GM18907 (cell line): ENCODE measurements at regions not wholly inside any gene's neighbourhood (a gene's known extent, or its start where the extent isn't known, plus 50 kb on each side); places are given as distances from the start of the nearest gene placed in this dataset.
"Not testable (repeated sequence)": the region's sequence is repeated elsewhere in the genome, so short reads cannot be mapped to it uniquely, and the experiment has no call there.

Source experiments
- ATAC-seq: cut with Tn5 transposase; IDR thresholded peaks from one replicate; pipeline ENCODE4 v1.9.1; 2021; ENCODE audit warnings: mild to moderate bottlenecking, moderate library complexity; ENCODE audit not compliant: unreplicated experiment

- not testable (repeated sequence) for ATAC-seq
Observed at GRCh38 chr9:65454666-65455065, 169.7 kb upstream of the FOXD4L5 start.

- ATAC-seq = not testable (repeated sequence)
Observed at GRCh38 chr9:65454034-65454433, 169.0 kb upstream of the FOXD4L5 start.

DNA sequence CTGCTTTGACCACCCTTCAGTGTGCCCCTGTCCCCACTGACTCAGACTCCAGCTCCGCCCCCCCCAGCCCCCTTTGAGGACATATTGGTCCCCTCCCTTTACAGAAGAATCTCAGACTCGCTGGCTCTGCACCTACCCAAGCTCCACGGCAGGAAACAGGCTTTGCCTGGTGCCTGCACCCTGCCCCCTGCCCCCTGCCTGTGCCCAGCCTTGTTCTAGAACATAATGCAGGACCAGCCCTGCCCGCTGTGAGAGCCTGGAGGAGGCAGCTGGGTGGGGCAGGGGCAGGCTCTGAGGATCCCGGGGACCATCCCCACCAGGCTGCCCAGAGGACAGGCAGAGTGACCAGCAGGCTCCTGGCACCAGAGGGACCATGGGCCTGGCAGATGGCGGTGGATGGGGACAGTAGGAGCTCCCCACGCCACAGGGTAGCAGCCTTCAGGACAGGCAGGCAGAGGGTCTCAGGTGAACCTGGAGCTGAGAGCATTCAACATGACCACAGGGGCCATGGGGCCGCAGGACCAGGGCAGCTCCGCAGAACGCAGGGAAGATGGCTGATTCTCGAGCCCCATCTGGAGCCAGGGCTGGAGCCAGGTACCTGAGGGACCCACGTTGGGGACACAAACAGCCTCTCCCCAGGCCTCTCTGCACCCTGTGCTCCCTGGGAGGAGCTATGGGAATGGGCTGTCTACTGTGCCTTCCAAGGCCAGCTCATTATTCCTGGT is 165.0 kb upstream of the FOXD4L5 start:
- ATAC-seq = not testable (repeated sequence)

GRCh38 chr9:65449423-65449822 is 164.4 kb upstream of the FOXD4L5 start:
- ATAC-seq = no peak

GRCh38 chr9:65447146-65447545 is 162.1 kb upstream of the FOXD4L5 start:
- not testable (repeated sequence) for ATAC-seq

DNA sequence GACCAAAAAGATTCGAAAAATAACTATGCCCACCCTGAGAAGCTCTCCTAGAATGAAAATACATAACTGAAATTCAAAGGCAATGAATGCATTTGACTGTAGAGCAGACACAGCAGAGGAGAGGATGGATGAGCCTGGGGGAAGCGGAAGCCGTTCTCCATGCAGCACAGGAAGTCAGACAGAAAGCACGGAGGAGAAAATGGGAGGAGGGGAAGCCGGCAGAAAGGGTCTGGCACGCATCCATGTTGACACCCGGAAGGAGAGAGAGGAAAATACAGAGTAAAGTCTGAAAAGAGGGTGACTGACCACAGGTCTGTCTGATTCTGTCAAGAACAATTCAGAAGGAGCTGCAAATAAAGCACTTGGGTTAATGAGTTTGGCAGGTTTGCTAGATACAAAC is 161.0 kb upstream of the FOXD4L5 start:
- not testable (repeated sequence) for ATAC-seq

DNA sequence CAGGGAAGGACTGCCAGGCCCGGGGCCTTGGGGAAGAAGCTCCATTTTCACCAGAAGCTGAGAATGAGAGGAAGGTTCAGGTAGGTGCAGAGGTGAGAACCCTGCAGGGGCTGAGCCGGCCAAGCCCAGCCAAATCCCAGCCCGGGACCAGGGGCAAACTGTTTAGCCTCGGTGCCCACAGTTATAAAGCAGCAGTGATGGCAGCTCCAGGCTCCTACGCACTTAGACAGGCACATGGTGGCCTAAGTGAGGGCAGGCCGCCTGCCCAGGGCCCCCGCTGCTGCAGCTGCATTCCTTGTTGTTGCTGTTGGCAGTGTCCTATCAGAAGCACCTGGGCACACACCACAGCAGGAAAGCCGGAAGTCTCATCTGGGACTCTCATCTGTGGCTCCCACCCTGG is 159.9 kb upstream of the FOXD4L5 start:
- no peak for ATAC-seq

GRCh38 chr9:65442116-65442515 is 157.1 kb upstream of the FOXD4L5 start:
- ATAC-seq = not testable (repeated sequence)

DNA sequence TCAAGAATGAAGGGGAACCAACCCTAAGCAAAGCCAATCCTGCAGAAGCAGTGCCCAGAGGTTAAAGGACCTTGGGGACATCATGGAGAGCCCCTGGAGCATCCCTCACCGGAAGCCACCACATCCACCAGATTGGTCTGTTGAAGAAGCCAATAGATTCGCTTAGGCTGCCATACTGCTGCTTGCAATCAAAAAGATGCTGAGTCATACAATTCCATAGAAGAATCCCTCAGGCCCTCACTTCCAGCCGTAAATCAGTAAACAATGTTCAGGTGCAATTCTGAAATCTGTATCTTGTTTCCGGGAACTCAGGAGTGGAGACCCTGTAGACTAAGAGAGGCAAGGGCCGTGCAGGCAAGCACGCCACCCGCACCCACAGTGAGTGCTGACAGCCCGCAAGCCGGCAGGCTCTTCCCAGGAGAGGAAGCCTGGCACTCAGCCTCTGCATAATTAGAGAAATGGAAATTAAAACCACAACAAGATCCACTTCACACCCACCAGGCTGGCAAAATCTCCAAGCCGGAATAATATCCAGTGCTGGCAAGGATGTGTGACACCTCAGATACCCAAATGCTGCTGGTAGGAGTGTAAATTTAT is 156.4 kb upstream of the FOXD4L5 start:
- not testable (repeated sequence) for ATAC-seq

DNA sequence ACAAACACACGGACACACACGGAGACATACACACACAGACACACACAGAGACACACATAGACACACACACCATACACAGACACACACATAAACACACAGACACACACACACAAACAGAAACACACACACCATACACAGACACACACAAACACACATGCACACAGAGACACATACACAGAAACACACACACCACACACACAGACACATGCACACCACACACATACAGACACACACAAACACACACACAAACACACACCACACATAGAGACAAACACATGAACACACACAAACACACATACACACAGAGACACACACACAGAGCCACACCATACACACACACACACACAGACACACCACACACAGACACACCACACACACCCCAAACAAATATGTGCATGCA is 152.7 kb upstream of the FOXD4L5 start:
- ATAC-seq = no peak

DNA sequence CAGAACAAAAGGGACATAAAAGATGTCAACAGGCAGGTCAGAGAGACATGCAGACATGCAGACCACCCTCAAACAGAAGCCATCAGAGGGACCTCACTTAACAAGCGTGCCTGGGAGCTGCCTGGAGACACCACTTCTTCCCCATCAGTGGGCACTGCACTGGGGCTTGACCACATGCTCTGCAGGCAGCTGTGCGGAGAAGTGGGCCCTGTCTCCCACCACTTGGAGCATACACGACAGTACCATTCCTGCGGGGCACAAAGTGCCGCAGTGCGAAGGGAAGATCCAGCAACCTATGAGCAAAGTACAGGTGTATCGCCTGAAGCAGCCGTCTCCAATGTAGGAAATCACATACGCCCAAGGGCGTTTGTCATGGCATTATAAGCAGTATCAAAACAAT is 150.5 kb upstream of the FOXD4L5 start:
- ATAC-seq = no peak

DNA sequence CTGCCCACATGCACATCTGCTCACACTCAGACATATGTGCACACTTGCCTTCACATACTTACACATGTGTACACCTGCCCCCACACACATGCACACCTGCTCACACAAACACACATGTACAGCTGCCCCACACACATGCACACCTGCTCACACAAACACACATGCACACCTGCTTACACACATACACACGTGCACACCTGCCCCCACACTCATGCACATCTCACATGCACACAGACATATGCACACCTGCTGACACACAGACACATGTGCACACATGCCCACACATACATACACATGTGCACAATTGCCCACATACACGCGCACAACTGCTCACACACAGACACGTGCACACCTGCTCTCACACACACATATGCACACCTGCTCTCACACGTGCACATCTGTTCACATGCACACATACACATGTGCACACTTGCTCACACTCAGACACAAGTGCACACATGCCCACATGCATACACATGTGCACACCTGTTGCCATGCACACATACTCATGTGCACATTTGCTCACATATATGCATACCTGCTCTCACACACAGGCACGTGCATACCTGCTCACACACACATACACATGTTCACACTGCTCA is 147.8 kb upstream of the FOXD4L5 start:
- ATAC-seq = no peak

DNA sequence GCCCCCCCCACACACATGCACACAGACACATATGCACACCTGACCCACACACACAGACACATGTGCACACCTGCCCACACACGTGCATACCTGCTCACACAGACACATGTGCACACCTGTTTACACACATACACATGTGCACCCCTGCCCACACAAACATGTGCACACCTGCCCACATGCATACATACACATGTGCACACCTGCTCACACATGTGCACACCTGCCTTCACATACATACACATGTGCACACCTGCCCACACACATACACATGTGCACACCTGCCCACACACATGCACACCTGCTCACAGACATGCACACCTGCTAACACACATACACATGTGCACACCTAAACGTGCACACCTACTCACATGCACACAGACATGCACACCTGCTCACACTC is 147.0 kb upstream of the FOXD4L5 start:
- no peak for ATAC-seq

DNA sequence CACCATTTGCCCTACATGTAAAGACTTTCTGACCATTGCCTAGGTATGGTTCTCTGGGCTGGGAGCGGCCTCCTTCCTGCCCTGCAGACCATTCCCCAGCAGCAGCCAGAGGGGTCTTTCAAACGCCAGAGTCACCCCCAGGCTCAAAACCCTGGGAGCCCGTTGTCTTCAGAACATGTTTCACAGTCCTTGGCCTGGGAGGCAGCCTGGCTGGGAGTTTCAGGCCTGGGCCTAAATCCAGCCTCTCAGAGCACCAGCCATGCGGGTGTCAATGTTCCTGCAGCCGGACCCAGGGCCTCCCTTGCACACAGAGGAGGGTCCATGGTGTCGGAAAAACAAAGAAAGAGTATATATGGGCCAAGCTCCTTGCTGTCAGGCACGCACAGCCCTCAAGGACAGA is 145.2 kb upstream of the FOXD4L5 start:
- ATAC-seq = no peak

- not testable (repeated sequence) for ATAC-seq
Observed at GRCh38 chr9:65427361-65427760, 142.4 kb upstream of the FOXD4L5 start.

DNA sequence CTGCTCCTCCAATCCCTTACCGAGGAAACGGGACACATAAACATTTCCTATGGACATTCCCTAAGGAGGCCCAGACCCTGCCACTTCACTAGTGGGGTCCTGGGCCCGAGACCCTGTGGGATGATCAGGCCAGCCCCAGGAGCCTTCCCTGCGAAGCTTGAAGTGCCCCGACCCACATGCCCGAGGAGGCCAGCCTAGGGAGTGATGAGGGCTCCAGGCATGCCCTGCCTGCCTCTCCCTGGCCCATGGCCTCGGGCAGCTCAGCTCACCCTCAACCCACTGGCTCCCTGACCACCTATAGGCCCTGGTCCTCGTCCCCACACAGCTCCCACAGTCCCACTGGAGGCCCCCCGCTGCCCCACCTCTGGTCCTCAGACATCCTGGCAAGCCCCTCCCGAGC is 141.8 kb upstream of the FOXD4L5 start:
- not testable (repeated sequence) for ATAC-seq

GRCh38 chr9:65426231-65426630 is 141.2 kb upstream of the FOXD4L5 start:
- no peak for ATAC-seq

DNA sequence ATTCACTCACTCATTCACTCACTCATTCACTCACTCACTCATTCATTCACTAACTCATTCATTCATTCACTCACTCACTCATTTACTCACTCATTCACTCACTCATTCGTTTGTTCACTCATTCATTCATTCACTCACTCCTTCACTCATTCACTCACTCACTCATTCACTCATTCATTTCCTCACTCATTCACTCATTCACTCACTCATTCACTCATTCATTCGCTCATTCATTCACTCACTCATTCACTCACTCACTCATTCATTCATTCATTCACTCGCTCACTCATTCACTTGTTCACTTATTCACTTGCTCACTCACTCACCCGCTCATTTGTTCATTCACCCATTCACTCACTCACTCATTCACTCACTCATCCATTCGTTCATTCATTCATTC is 140.2 kb upstream of the FOXD4L5 start:
- ATAC-seq = not testable (repeated sequence)

DNA sequence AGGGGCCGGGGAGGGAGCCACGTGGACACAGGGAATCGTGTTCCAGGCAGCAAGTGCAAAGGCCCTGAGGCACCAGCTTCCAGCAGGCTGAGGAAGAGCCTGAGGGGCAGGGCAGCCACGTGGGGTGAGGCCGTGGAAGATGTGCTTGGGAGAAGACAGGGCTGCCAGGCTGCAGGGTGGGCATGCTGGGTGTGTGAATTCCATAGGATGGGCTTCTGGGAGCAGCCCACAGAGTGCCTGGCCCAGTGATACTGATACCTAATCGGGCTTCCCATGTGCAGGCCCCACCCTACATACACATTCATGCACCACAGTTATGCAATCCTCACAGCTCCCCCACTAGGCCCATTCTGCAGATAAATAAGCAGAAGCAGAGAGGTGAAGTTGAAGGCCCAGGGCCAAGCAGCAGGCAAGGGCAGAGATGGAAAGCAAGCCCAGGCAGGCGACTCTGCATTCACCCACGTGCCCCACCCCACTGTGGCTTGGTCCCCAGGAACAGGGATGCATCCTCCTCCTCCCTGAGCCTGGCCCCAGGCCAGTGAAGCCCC is 139.5 kb upstream of the FOXD4L5 start:
- ATAC-seq = not testable (repeated sequence)

DNA sequence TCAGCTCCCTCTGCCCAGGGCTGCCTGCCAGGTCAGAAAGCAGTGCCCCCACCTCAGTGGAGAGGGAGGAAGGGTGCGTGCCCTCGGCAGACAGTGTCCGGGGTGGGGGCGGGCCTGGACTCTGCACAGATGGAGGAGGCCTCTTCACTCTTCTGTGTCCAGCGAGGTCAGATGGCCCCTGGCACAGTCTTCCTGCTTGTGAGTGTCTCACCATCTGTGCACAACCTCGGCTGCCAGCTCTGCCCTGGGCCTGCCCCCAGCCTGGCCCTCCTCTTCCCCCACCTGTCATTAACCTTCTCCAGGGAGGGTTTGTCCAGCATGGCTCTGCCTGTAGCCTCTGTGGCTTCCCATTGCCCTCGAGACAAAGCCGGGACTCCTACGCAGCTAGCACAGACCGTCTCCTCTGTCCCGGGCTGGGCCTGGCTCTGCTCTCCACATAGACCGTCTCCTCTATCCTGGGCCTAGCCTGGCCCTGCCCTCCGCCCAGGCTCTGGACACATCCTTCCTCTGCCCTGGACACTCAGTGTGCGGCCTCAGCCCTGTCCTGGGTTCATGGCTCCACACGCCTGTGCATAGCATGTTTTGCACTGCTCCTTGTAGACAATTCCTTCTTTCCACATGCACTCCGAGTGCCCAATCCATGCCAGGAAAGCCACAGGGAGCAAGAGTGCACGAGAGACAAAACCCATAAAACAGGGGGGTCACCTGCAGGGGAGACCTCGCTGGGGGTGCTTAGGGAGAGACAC is 138.9 kb upstream of the FOXD4L5 start:
- not testable (repeated sequence) for ATAC-seq
